ENCODE measurements at regions not wholly inside any gene's neighbourhood (a gene's known extent, or its start where the extent isn't known, plus 50 kb on each side); places are given as distances from the start of the nearest gene placed in this dataset.

GRCh38 chr16:85481738-85482137, 131.4 kb upstream of the GSE1 start:
- Histone ChIP-seq H3K9me3 (ENCODE audit: control insufficient read depth, low read depth, low read length) (no peaks in the 10 kb centered on the region), H2BK5ac (ENCODE audit: insufficient read length, low read length) (no peak overlapping the region), H3K4me1 (ENCODE audit: insufficient read depth, low read length) (no peaks in the 10 kb centered on the region), H2AK5ac (ENCODE audit: insufficient read length, low read length) (no peak overlapping the region), H3K18ac (ENCODE audit: insufficient read length, low read depth, low read length) (no peak overlapping the region), H3T11ph (ENCODE audit: low read length) (no peak overlapping the region), H4K91ac (ENCODE audit: insufficient read length, low read depth, low read length) (no peak overlapping the region), H2BK20ac (ENCODE audit: low read depth, low read length, poor library complexity, severe bottlenecking) (no peak overlapping the region), H2BK120ac (ENCODE audit: low read depth, low read length, poor library complexity, severe bottlenecking) (no peak overlapping the region), H3K79me2 (ENCODE audit: insufficient read depth, low read length) (no peaks in the 10 kb centered on the region), H3K79me1 (ENCODE audit: insufficient read depth, low read depth, low read length, poor library complexity, severe bottlenecking) (no peaks in the 10 kb centered on the region), H2AFZ (ENCODE audit: low read length) (no peak overlapping the region), H3K23ac (ENCODE audit: insufficient read length, low read depth, low read length) (no peak overlapping the region), H3K56ac (ENCODE audit: insufficient read length, low read depth, low read length) (no peak overlapping the region), H4K8ac (replicated peaks; ENCODE audit: insufficient read length, low read depth, low read length) (no peak overlapping the region), H3K27ac (ENCODE audit: insufficient read length, low read depth, low read length) (no peak overlapping the region), H3K23me2 (ENCODE audit: insufficient read length, low read depth, low read length, poor library complexity, severe bottlenecking) (no peaks in the 10 kb centered on the region), H3K27me3 (ENCODE audit: insufficient read depth, low read length) (no peaks in the 10 kb centered on the region), H3K4ac (ENCODE audit: low read depth, low read length) (no peak overlapping the region), H3K14ac (ENCODE audit: insufficient read depth, low read length) (no peak overlapping the region; the same call in 1 of the 2 replicates), H3K4me2 (ENCODE audit: insufficient read depth, insufficient read length, low read length) (no peak overlapping the region), H3K9ac (ENCODE audit: extremely low read depth, insufficient read length, low read length) (no peak overlapping the region), H2BK15ac (ENCODE audit: low read depth, low read length) (no peak overlapping the region), H4K20me1 (ENCODE audit: control insufficient read depth, insufficient read depth, insufficient read length) (peaks cover 2% of the 10 kb centered on the region), H2BK12ac (ENCODE audit: insufficient read length, low read depth, low read length) (no peak overlapping the region), H4K5ac (ENCODE audit: insufficient read length, low read depth, low read length) (no peak overlapping the region)
- no peak for TF ChIP-seq CTCF (conservative IDR thresholded peaks at IDR 0.05)
- H3K36me3 Mint-ChIP-seq (ENCODE audit: insufficient read depth in 1 of 3, low read depth in 3 of 3), result no peaks in the 10 kb centered on the region
- no peak overlapping the region for H3K27ac Mint-ChIP-seq
- WGBS (ENCODE audit: extremely low coverage, insufficient read length, low lambda C conversion rate), result no CpG with 5 or more reads among the region's 19 CpGs
- no peaks in the 10 kb centered on the region for H3K9me3 Mint-ChIP-seq
- DNase-seq, result no peak
- peaks cover 5 to 21% of the 10 kb centered on the region in 2 experiments; a peak in 3 of 4 replicates for H3K4me1 Mint-ChIP-seq
- H3K4me3 Mint-ChIP-seq, result no peak overlapping the region
- H3K27me3 Mint-ChIP-seq (ENCODE audit: low read depth), result peaks cover 6% of the 10 kb centered on the region

Measured in H9 (cell line).